ENCODE measurements at regions not wholly inside any gene's neighbourhood (a gene's known extent, or its start where the extent isn't known, plus 50 kb on each side); places are given as distances from the start of the nearest gene placed in this dataset.

DNA sequence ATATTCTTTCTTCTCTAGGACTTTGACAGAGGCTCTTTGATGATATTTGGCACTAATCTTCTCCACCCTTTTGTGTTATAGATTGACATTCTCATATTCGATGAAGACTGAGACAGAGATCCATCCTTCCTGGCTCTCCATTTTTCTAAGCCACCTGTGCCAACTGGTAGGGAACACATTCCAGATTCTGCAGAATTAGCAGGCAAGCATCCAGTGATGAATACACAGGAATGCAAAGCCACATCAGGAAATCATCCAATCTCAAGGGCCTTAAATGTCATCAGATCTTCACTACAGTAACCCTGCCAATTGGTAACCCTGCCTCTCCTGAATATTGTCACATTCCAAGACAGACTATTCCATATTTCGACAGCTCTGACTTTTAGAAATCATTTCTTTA, 718.4 kb upstream of the API5 start:
- TF ChIP-seq, protein P1, sequence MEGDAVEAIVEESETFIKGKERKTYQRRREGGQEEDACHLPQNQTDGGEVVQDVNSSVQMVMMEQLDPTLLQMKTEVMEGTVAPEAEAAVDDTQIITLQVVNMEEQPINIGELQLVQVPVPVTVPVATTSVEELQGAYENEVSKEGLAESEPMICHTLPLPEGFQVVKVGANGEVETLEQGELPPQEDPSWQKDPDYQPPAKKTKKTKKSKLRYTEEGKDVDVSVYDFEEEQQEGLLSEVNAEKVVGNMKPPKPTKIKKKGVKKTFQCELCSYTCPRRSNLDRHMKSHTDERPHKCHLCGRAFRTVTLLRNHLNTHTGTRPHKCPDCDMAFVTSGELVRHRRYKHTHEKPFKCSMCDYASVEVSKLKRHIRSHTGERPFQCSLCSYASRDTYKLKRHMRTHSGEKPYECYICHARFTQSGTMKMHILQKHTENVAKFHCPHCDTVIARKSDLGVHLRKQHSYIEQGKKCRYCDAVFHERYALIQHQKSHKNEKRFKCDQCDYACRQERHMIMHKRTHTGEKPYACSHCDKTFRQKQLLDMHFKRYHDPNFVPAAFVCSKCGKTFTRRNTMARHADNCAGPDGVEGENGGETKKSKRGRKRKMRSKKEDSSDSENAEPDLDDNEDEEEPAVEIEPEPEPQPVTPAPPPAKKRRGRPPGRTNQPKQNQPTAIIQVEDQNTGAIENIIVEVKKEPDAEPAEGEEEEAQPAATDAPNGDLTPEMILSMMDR (IDR thresholded peaks at IDR 0.05): no peak
- TF ChIP-seq POLR2A (IDR thresholded peaks at IDR 0.05): no peak

Data from Peyer's patch (tissue), 4 donors.